ENCODE measurements at regions not wholly inside any gene's neighbourhood (a gene's known extent, or its start where the extent isn't known, plus 50 kb on each side); places are given as distances from the start of the nearest gene placed in this dataset.

GRCh38 chr20:60352017-60352416, 393.8 kb downstream of the CDH26 start:
- TF ChIP-seq CTCF (IDR thresholded peaks at IDR 0.05) = no peak
- TF ChIP-seq POLR2A (IDR thresholded peaks at IDR 0.05) = no peak
- TF ChIP-seq EP300 (IDR thresholded peaks at IDR 0.05) = no peak
